ENCODE measurements at regions not wholly inside any gene's neighbourhood (a gene's known extent, or its start where the extent isn't known, plus 50 kb on each side); places are given as distances from the start of the nearest gene placed in this dataset.

DNA sequence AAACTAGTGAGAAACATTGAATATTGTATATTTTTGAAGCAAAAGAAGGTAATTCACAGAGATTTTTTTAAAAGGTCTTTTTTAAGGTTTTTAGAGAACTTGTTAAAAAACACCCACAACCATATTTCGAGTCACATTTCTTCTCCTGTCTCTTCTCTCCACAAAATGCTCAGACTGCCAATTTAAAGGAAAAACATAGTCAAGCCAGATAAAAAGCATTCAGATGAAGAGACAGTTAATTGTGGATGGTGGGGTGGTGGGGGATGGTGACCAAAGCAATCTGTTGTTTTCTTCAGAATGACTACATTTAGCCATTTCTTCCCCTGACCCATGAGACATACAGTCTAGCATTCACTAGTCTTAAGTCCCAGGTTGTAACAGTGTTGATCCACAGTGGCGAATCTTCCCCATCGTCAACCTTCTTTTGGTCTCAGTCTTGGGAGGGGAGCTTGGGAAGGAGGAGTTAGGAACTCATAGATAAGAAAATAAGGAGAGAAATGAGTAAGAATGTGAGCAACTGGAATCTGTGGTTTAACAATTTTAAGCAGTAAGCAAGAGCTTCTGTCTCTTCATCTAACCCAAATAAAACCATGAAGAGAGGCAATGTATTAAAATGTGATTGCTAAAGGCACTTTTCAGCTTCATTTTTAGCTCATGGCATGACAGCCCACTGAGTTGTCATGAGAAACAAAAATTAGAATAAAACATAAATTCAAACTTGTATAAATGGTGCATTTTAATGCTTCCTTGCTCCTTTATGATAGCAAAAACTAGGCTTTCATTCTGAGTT, 413.7 kb upstream of the FSHR start:
- no peak for TF ChIP-seq CTCF (IDR thresholded peaks at IDR 0.05)
- no peak overlapping the region for H3K4me3 ChIP-seq
- ATAC-seq: no peak
- H3K36me3 ChIP-seq (ENCODE audit: low read depth): no peaks in the 10 kb centered on the region
- intact Hi-C loops (cut with DNase I, micrococcal nuclease): no loop called here
- DNase-seq: no peak
- H3K9me3 ChIP-seq: no peaks in the 10 kb centered on the region
- H3K4me1 ChIP-seq (ENCODE audit: low read depth): no peaks in the 10 kb centered on the region

GRCh38 chr2:49567021-49567420, 412.7 kb upstream of the FSHR start:
- intact Hi-C loops (cut with DNase I, micrococcal nuclease): no loop called here
- ATAC-seq (no peak), DNase-seq (no peak)
- H3K4me1 ChIP-seq (ENCODE audit: low read depth): no peaks in the 10 kb centered on the region
- no peak for TF ChIP-seq CTCF (IDR thresholded peaks at IDR 0.05)
- H3K4me3 ChIP-seq: no peak overlapping the region
- no peaks in the 10 kb centered on the region for H3K36me3 ChIP-seq (ENCODE audit: low read depth)
- no peaks in the 10 kb centered on the region for H3K9me3 ChIP-seq

DNA sequence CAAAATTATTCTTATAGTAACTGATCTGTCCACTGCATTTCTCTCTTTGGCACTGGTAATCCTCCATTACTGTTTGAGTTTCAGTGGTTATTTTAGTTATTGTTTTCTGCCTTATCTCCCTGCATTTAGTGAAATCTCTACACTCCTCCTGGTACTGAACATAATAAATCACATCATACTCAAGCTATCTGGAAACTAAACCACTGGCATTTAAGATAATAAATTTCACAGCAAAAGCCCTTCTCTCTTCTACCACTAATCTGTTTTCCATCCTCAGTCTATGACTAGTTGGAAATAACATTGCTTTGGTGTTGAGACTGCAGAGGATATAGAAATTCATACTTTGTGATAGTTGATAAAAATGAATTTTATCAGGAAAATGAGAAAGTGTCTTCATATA, 399.3 kb upstream of the FSHR start:
- intact Hi-C loops (cut with DNase I, micrococcal nuclease): no loop called here

DNA sequence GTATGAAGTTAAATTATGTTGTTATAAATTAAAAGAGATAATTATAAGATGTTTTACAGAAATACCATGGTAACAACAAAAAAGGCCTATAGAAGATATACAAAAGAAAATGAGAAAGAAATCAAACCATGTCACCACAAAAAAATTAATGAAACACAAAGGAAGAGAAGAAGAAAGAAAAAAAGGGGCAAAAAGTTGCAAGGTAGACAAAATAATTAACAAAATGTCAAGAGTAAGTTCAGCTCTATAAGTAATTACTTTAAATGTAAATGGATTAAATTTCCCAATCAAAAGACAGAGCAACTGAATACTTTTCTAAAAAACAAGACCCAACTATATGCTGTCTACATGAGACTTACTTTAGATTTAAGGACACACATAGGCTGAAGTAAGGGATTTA, 378.4 kb upstream of the FSHR start:
- DNase-seq: no peak
- TF ChIP-seq CTCF (IDR thresholded peaks at IDR 0.05): no peak
- Histone ChIP-seq H3K9me3 (peaks cover 21% of the 10 kb centered on the region), H3K36me3 (ENCODE audit: low read depth) (no peaks in the 10 kb centered on the region), H3K4me3 (no peak overlapping the region), H3K4me1 (ENCODE audit: low read depth) (no peaks in the 10 kb centered on the region)
- intact Hi-C loops (cut with DNase I, micrococcal nuclease): no loop called here
- no peak for ATAC-seq

More for the DNA sequence above, 399.3 kb upstream of the FSHR start:
- Histone ChIP-seq H3K4me3 (no peak overlapping the region), H3K9me3 (no peaks in the 10 kb centered on the region), H3K4me1 (ENCODE audit: low read depth) (no peaks in the 10 kb centered on the region), H3K36me3 (ENCODE audit: low read depth) (no peaks in the 10 kb centered on the region)
- DNase-seq (no peak), ATAC-seq (no peak)
- TF ChIP-seq CTCF (IDR thresholded peaks at IDR 0.05): no peak

- H3K36me3 ChIP-seq (ENCODE audit: low read depth): no peaks in the 10 kb centered on the region
- no peaks in the 10 kb centered on the region for H3K4me1 ChIP-seq (ENCODE audit: low read depth)
- no peak for TF ChIP-seq CTCF (IDR thresholded peaks at IDR 0.05)
- DNase-seq: no peak
- intact Hi-C loops (cut with DNase I, micrococcal nuclease): no loop called here
- no peak overlapping the region for H3K4me3 ChIP-seq
- ATAC-seq: no peak
- peaks cover 14% of the 10 kb centered on the region for H3K9me3 ChIP-seq
Measured at GRCh38 chr2:49515996-49516782, 361.9 kb upstream of the FSHR start.

Measured in mucosa of descending colon (tissue), 3 donors.